Natural killer cell treated with Interleukin-12 subunit alpha and Interleukin-12 subunit beta and Interleukin-15 and Interleukin-18, amount 100 ng/mL, for 72 hours (primary cell): ENCODE measurements at regions not wholly inside any gene's neighbourhood (a gene's known extent, or its start where the extent isn't known, plus 50 kb on each side); places are given as distances from the start of the nearest gene placed in this dataset.

Source experiments
- ATAC-seq, 2 donors: fragments of 150-1000 bp; cut with Tn5 transposase in 1 of 2; sonication (Bioruptor Pico), chemical (Tn5 transposase) in 1 of 2; 2 replicates each; pipeline ENCODE4 v1.10.0; 2021
- DNase-seq: peaks from one replicate; pipeline ENCODE4 v3.0.0; 2022; ENCODE audit warnings: low spot score
- H3K27ac Mint-ChIP-seq, 2 donors: 1 replicate in 1 of 2; 2 replicates in 1 of 2; pipeline ENCODE4 v1.8.0; 2022; ENCODE audit warnings: mixed read lengths in 2 of 2, mild to moderate bottlenecking in 1 of 2, moderate library complexity in 1 of 2
- H3K27me3 Mint-ChIP-seq, 2 donors: 1 replicate in 1 of 2; 2 replicates in 1 of 2; pipeline ENCODE4 v1.8.0; 2022; ENCODE audit warnings: mixed read lengths in 2 of 2
- H3K36me3 Mint-ChIP-seq: one replicate; pipeline ENCODE4 v1.8.0; 2022; ENCODE audit warnings: mixed read lengths
- H3K4me1 Mint-ChIP-seq, 2 donors: 1 replicate in 1 of 2; 2 replicates in 1 of 2; pipeline ENCODE4 v1.8.0; 2022; ENCODE audit warnings: low read depth in 2 of 2, mixed read lengths in 2 of 2, mild to moderate bottlenecking in 1 of 2
- H3K4me3 Mint-ChIP-seq: one replicate; pipeline ENCODE4 v1.8.0; 2022; ENCODE audit warnings: mixed read lengths
- H3K9me3 Mint-ChIP-seq: 2 replicates; pipeline ENCODE4 v1.8.0; 2022; ENCODE audit warnings: mixed read lengths

GRCh38 chr2:147460155-147460554 is 384.7 kb upstream of the ACVR2A start:
- Mint-ChIP-seq H3K9me3 (no peaks in the 10 kb centered on the region), H3K27ac (no peak overlapping the region), H3K36me3 (peaks cover 4% of the 10 kb centered on the region), H3K4me3 (no peak overlapping the region), H3K4me1 (no peaks in the 10 kb centered on the region), H3K27me3 (no peaks in the 10 kb centered on the region)
- ATAC-seq (no peak), DNase-seq (no peak)

- no peak overlapping the region for H3K27ac Mint-ChIP-seq
- H3K9me3 Mint-ChIP-seq = no peaks in the 10 kb centered on the region
- DNase-seq (no peak), ATAC-seq (no peak)
- no peak overlapping the region for H3K4me3 Mint-ChIP-seq
- H3K36me3 Mint-ChIP-seq = peaks cover under 1% of the 10 kb centered on the region
- H3K4me1 Mint-ChIP-seq = peaks cover 0 to 2% of the 10 kb centered on the region in 2 donors
- H3K27me3 Mint-ChIP-seq = peaks cover 5 to 8% of the 10 kb centered on the region in 2 donors
Measured at GRCh38 chr2:147456779-147457178, 388.1 kb upstream of the ACVR2A start.

GRCh38 chr2:147451902-147452515 is 392.8 kb upstream of the ACVR2A start:
- peaks cover 9 to 12% of the 10 kb centered on the region in 2 donors for H3K4me1 Mint-ChIP-seq
- no peak overlapping the region for H3K4me3 Mint-ChIP-seq
- DNase-seq (no peak), ATAC-seq (no peak)
- H3K27me3 Mint-ChIP-seq = peaks cover 5 to 8% of the 10 kb centered on the region in 2 donors
- H3K27ac Mint-ChIP-seq = no peak overlapping the region
- no peaks in the 10 kb centered on the region for H3K36me3 Mint-ChIP-seq
- H3K9me3 Mint-ChIP-seq = no peaks in the 10 kb centered on the region

GRCh38 chr2:147450661-147451510 is 393.9 kb upstream of the ACVR2A start:
- Mint-ChIP-seq H3K4me3 (no peak overlapping the region), H3K9me3 (no peaks in the 10 kb centered on the region), H3K27me3 (peaks cover 5 to 8% of the 10 kb centered on the region in 2 donors), H3K4me1 (peaks cover 9 to 12% of the 10 kb centered on the region in 2 donors), H3K36me3 (no peaks in the 10 kb centered on the region), H3K27ac (no peak overlapping the region)
- ATAC-seq (no peak), DNase-seq (no peak)

GRCh38 chr2:147449323-147449991 is 395.4 kb upstream of the ACVR2A start:
- DNase-seq (no peak), ATAC-seq (peak in 1 of 2 donors; percentile 52)

GRCh38 chr2:147442816-147443215 is 402.0 kb upstream of the ACVR2A start:
- DNase-seq (no peak), ATAC-seq (no peak)
- Mint-ChIP-seq H3K4me3 (no peak overlapping the region), H3K4me1 (no peaks in the 10 kb centered on the region), H3K36me3 (no peaks in the 10 kb centered on the region), H3K27ac (no peak overlapping the region), H3K9me3 (no peaks in the 10 kb centered on the region), H3K27me3 (no peaks in the 10 kb centered on the region)

More at GRCh38 chr2:147449323-147449991, 395.4 kb upstream of the ACVR2A start:
- no peaks in the 10 kb centered on the region for H3K9me3 Mint-ChIP-seq
- H3K27ac Mint-ChIP-seq = no peak overlapping the region
- H3K4me3 Mint-ChIP-seq = no peak overlapping the region
- peaks cover 9 to 12% of the 10 kb centered on the region in 2 donors for H3K4me1 Mint-ChIP-seq
- no peaks in the 10 kb centered on the region for H3K36me3 Mint-ChIP-seq
- peaks cover 3 to 5% of the 10 kb centered on the region in 2 donors for H3K27me3 Mint-ChIP-seq

- no peaks in the 10 kb centered on the region for H3K9me3 Mint-ChIP-seq
- no peak for ATAC-seq
Measured at GRCh38 chr2:147441182-147441581, 403.6 kb upstream of the ACVR2A start.

GRCh38 chr2:147440734-147441133 is 404.1 kb upstream of the ACVR2A start:
- H3K4me3 Mint-ChIP-seq = no peak overlapping the region
- H3K4me1 Mint-ChIP-seq = no peaks in the 10 kb centered on the region
- H3K36me3 Mint-ChIP-seq = no peaks in the 10 kb centered on the region
- H3K9me3 Mint-ChIP-seq = no peaks in the 10 kb centered on the region
- no peaks in the 10 kb centered on the region for H3K27me3 Mint-ChIP-seq
- no peak overlapping the region for H3K27ac Mint-ChIP-seq
- DNase-seq = no peak
- no peak for ATAC-seq

More at GRCh38 chr2:147441182-147441581, 403.6 kb upstream of the ACVR2A start:
- Mint-ChIP-seq H3K4me1 (no peaks in the 10 kb centered on the region), H3K36me3 (no peaks in the 10 kb centered on the region), H3K27ac (no peak overlapping the region), H3K4me3 (no peak overlapping the region), H3K27me3 (no peaks in the 10 kb centered on the region)
- DNase-seq = no peak

- H3K9me3 Mint-ChIP-seq = no peaks in the 10 kb centered on the region
- ATAC-seq = no peak
- no peaks in the 10 kb centered on the region for H3K27me3 Mint-ChIP-seq
- H3K36me3 Mint-ChIP-seq = no peaks in the 10 kb centered on the region
- no peak overlapping the region for H3K27ac Mint-ChIP-seq
- H3K4me1 Mint-ChIP-seq = no peaks in the 10 kb centered on the region
- H3K4me3 Mint-ChIP-seq = no peak overlapping the region
- no peak for DNase-seq
Measured at GRCh38 chr2:147439986-147440385, 404.8 kb upstream of the ACVR2A start.

- H3K4me1 Mint-ChIP-seq = no peaks in the 10 kb centered on the region
- no peak overlapping the region for H3K27ac Mint-ChIP-seq
Measured at GRCh38 chr2:147438882-147439281, 405.9 kb upstream of the ACVR2A start.

GRCh38 chr2:147433822-147434221 is 411.0 kb upstream of the ACVR2A start:
- H3K9me3 Mint-ChIP-seq = no peaks in the 10 kb centered on the region

More at GRCh38 chr2:147438882-147439281, 405.9 kb upstream of the ACVR2A start:
- no peak for ATAC-seq
- no peak for DNase-seq
- H3K9me3 Mint-ChIP-seq = no peaks in the 10 kb centered on the region
- no peaks in the 10 kb centered on the region for H3K36me3 Mint-ChIP-seq
- H3K27me3 Mint-ChIP-seq = no peaks in the 10 kb centered on the region
- H3K4me3 Mint-ChIP-seq = no peak overlapping the region

GRCh38 chr2:147430408-147430807 is 414.4 kb upstream of the ACVR2A start:
- no peak overlapping the region for H3K27ac Mint-ChIP-seq
- DNase-seq = no peak
- no peak for ATAC-seq
- H3K4me1 Mint-ChIP-seq = peaks cover 0 to 4% of the 10 kb centered on the region in 2 donors
- H3K4me3 Mint-ChIP-seq = no peak overlapping the region
- H3K27me3 Mint-ChIP-seq = no peaks in the 10 kb centered on the region
- H3K9me3 Mint-ChIP-seq = no peaks in the 10 kb centered on the region
- H3K36me3 Mint-ChIP-seq = no peaks in the 10 kb centered on the region

More at GRCh38 chr2:147433822-147434221, 411.0 kb upstream of the ACVR2A start:
- no peaks in the 10 kb centered on the region for H3K27me3 Mint-ChIP-seq
- no peak overlapping the region for H3K4me3 Mint-ChIP-seq
- DNase-seq = no peak
- peaks cover 0 to 4% of the 10 kb centered on the region in 2 donors for H3K4me1 Mint-ChIP-seq
- ATAC-seq = no peak
- H3K27ac Mint-ChIP-seq = no peak overlapping the region
- no peaks in the 10 kb centered on the region for H3K36me3 Mint-ChIP-seq

- ATAC-seq = no peak
Measured at GRCh38 chr2:147428120-147428747, 416.6 kb upstream of the ACVR2A start.

More at GRCh38 chr2:147428120-147428747, 416.6 kb upstream of the ACVR2A start:
- Mint-ChIP-seq H3K27ac (no peak overlapping the region), H3K27me3 (no peaks in the 10 kb centered on the region), H3K4me1 (peaks cover 0 to 4% of the 10 kb centered on the region in 2 donors), H3K4me3 (no peak overlapping the region), H3K9me3 (no peaks in the 10 kb centered on the region), H3K36me3 (no peaks in the 10 kb centered on the region)
- DNase-seq = no peak
